Activated T-helper 2 cell treated with anti-CD3 and anti-CD28 coated beads, Interferon-gamma antibody, Interleukin-2, Interleukin-4, amounts not matched to agents 10 μg/mL and 5 μg/mL and 100 μg/mL, durations not matched to agents 14 hours and 24 hours and 36 hours (primary cell): ENCODE measurements at regions not wholly inside any gene's neighbourhood (a gene's known extent, or its start where the extent isn't known, plus 50 kb on each side); places are given as distances from the start of the nearest gene placed in this dataset.
"Not testable (repeated sequence)": the region's sequence is repeated elsewhere in the genome, so short reads cannot be mapped to it uniquely, and the experiment has no call there.

Source experiments
- DNase-seq: peaks from one replicate; pipeline ENCODE4 v3.0.0; 2021; ENCODE audit warnings: low spot score
- H3K27ac Mint-ChIP-seq: one replicate; pipeline ENCODE4 v1.8.0; 2021; ENCODE audit warnings: mixed read lengths
- H3K27me3 Mint-ChIP-seq: one replicate; pipeline ENCODE4 v1.8.0; 2021; ENCODE audit warnings: low read depth, mixed read lengths
- H3K36me3 Mint-ChIP-seq: one replicate; pipeline ENCODE4 v1.8.0; 2021; ENCODE audit warnings: low read depth, mixed read lengths
- H3K4me1 Mint-ChIP-seq: one replicate; pipeline ENCODE4 v1.8.0; 2021; ENCODE audit warnings: low read depth, mixed read lengths
- H3K4me3 Mint-ChIP-seq: one replicate; pipeline ENCODE4 v1.8.0; 2021; ENCODE audit warnings: low read depth, mild to moderate bottlenecking, moderate library complexity, mixed read lengths
- H3K9me3 Mint-ChIP-seq: one replicate; pipeline ENCODE4 v1.8.0; 2021; ENCODE audit warnings: mixed read lengths
- intact Hi-C: fragments of 100-400 bp; cut with micrococcal nuclease; formaldehyde crosslinking; loops from one replicate; pipeline ENCODE4 v1.15.1; 2023

DNA sequence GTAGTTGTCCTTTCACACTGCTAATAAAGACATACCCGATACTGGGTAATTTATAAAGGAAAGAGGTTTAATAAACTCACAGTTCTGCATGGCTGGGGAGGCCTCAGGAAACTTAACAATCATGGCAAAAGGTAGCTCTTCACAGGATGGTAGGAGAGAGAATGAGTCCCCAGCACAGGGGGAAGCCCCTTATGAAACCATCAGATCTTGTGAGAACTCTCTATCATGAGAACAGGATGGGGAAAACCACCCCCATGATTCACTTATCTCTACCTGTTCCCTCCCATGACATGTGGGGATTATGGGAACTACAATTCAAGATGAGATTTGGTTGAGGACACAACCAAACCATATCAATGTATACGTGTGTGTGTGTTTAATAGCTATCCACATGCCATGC lies 983.1 kb downstream of the C4orf33 start:
- H3K36me3 Mint-ChIP-seq, H3K9me3 Mint-ChIP-seq, H3K4me1 Mint-ChIP-seq, DNase-seq, intact Hi-C loops, H3K4me3 Mint-ChIP-seq, H3K27me3 Mint-ChIP-seq, H3K27ac Mint-ChIP-seq: not testable (repeated sequence)

DNA sequence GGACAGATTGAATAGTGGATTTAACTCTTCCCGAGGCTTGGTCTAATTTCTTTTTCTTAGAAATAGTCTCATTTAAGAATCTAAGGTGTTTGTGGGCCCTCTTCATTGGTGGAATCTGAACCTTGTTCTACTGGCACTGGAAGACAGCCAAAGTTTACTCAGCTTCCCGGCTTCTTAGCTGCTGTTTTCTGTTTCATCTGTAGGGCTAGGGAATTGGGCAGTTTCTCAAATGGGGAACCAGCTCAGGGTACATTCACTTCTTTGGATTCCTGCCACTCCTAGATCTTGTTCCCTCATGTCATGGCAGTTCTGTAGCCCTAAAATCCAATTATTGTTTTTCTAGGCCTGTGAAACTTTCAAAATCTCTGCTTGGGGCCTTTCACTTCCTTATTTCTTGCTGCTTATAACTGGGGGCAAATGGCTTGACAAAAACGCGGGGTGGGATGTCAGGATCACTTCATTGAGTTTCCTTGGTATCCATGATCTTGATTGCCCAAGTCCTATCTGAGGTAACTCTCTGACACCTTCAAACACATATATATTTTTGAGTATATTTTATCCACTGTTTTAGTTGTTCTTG lies 985.0 kb downstream of the C4orf33 start:
- Mint-ChIP-seq H3K4me1 (no peaks in the 10 kb centered on the region), H3K36me3 (no peaks in the 10 kb centered on the region), H3K27ac (no peak overlapping the region), H3K9me3 (no peaks in the 10 kb centered on the region), H3K27me3 (no peaks in the 10 kb centered on the region), H3K4me3 (no peak overlapping the region)
- intact Hi-C loops, result no loop called here
- no peak for DNase-seq

- H3K27ac Mint-ChIP-seq, result no peak overlapping the region
- H3K27me3 Mint-ChIP-seq, result no peaks in the 10 kb centered on the region
- no peaks in the 10 kb centered on the region for H3K36me3 Mint-ChIP-seq
- no peak for DNase-seq
- H3K9me3 Mint-ChIP-seq, result peaks cover 5% of the 10 kb centered on the region
- intact Hi-C loops, result no loop called here
- no peaks in the 10 kb centered on the region for H3K4me1 Mint-ChIP-seq
- H3K4me3 Mint-ChIP-seq, result no peak overlapping the region
Measured at GRCh38 chr4:130090427-130090826, 994.5 kb downstream of the C4orf33 start.

GRCh38 chr4:130092187-130093015 lies 996.4 kb downstream of the C4orf33 start:
- no peaks in the 10 kb centered on the region for H3K36me3 Mint-ChIP-seq
- no peak overlapping the region for H3K4me3 Mint-ChIP-seq
- DNase-seq, result no peak
- H3K9me3 Mint-ChIP-seq, result peaks cover 5% of the 10 kb centered on the region
- H3K4me1 Mint-ChIP-seq, result no peaks in the 10 kb centered on the region
- no peaks in the 10 kb centered on the region for H3K27me3 Mint-ChIP-seq
- intact Hi-C loops, result no loop called here
- no peak overlapping the region for H3K27ac Mint-ChIP-seq

- H3K9me3 Mint-ChIP-seq, result no peaks in the 10 kb centered on the region
- intact Hi-C loops, result no loop called here
- no peak for DNase-seq
- H3K4me1 Mint-ChIP-seq, result no peaks in the 10 kb centered on the region
- H3K36me3 Mint-ChIP-seq, result no peaks in the 10 kb centered on the region
- H3K27ac Mint-ChIP-seq, result no peak overlapping the region
- H3K27me3 Mint-ChIP-seq, result no peaks in the 10 kb centered on the region
- no peak overlapping the region for H3K4me3 Mint-ChIP-seq
Measured at GRCh38 chr4:130099105-130099504, 1003.2 kb downstream of the C4orf33 start.

DNA sequence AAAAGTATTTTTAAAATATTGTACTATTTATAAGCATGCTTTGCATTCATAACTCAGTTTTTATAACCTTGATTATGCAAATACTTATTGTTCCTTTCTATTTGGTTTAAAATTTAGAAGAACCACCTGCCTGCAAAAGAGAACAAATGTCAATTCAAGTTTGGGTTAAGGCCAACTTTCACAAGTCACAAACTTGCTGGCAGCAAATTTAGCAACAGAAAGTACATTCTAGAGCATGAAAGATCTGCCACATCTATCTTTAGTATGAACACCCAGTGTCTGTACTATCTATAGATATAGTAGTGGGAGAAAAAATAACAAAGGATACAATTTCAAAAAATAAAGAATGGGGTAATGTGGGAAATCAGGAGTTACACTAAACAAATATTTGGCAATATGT lies 1014.2 kb downstream of the C4orf33 start:
- no peak for DNase-seq
- H3K36me3 Mint-ChIP-seq, result no peaks in the 10 kb centered on the region
- H3K4me3 Mint-ChIP-seq, result no peak overlapping the region
- H3K27ac Mint-ChIP-seq, result no peak overlapping the region
- intact Hi-C loops, result no loop called here
- H3K9me3 Mint-ChIP-seq, result peaks cover 8% of the 10 kb centered on the region
- H3K27me3 Mint-ChIP-seq, result no peaks in the 10 kb centered on the region
- no peaks in the 10 kb centered on the region for H3K4me1 Mint-ChIP-seq

GRCh38 chr4:130110770-130111169 lies 1014.8 kb downstream of the C4orf33 start:
- Mint-ChIP-seq H3K27ac (no peak overlapping the region), H3K36me3 (no peaks in the 10 kb centered on the region), H3K9me3 (peaks cover 8% of the 10 kb centered on the region), H3K27me3 (no peaks in the 10 kb centered on the region), H3K4me3 (no peak overlapping the region), H3K4me1 (no peaks in the 10 kb centered on the region)
- DNase-seq, result no peak
- intact Hi-C loops, result no loop called here

- no peaks in the 10 kb centered on the region for H3K27me3 Mint-ChIP-seq
- no peak overlapping the region for H3K27ac Mint-ChIP-seq
- H3K4me1 Mint-ChIP-seq, result no peaks in the 10 kb centered on the region
- intact Hi-C loops, result no loop called here
- DNase-seq, result no peak
- H3K4me3 Mint-ChIP-seq, result no peak overlapping the region
- H3K9me3 Mint-ChIP-seq, result peaks cover 6% of the 10 kb centered on the region
- H3K36me3 Mint-ChIP-seq, result no peaks in the 10 kb centered on the region
Measured at GRCh38 chr4:130124066-130124465, 1028.1 kb downstream of the C4orf33 start.

- H3K27me3 Mint-ChIP-seq, result no peaks in the 10 kb centered on the region
- no peaks in the 10 kb centered on the region for H3K36me3 Mint-ChIP-seq
- no peaks in the 10 kb centered on the region for H3K4me1 Mint-ChIP-seq
- intact Hi-C loops, result no loop called here
- no peak for DNase-seq
- peaks cover 6% of the 10 kb centered on the region for H3K9me3 Mint-ChIP-seq
- H3K4me3 Mint-ChIP-seq, result no peak overlapping the region
- no peak overlapping the region for H3K27ac Mint-ChIP-seq
Measured at GRCh38 chr4:130125467-130125866, 1029.5 kb downstream of the C4orf33 start.

- DNase-seq, result no peak
- intact Hi-C loops, result no loop called here
- H3K4me3 Mint-ChIP-seq, result no peak overlapping the region
- no peaks in the 10 kb centered on the region for H3K4me1 Mint-ChIP-seq
- H3K36me3 Mint-ChIP-seq, result no peaks in the 10 kb centered on the region
- H3K9me3 Mint-ChIP-seq, result peaks cover 6% of the 10 kb centered on the region
- no peaks in the 10 kb centered on the region for H3K27me3 Mint-ChIP-seq
- H3K27ac Mint-ChIP-seq, result no peak overlapping the region
Measured at GRCh38 chr4:130127297-130127696, 1031.3 kb downstream of the C4orf33 start.

DNA sequence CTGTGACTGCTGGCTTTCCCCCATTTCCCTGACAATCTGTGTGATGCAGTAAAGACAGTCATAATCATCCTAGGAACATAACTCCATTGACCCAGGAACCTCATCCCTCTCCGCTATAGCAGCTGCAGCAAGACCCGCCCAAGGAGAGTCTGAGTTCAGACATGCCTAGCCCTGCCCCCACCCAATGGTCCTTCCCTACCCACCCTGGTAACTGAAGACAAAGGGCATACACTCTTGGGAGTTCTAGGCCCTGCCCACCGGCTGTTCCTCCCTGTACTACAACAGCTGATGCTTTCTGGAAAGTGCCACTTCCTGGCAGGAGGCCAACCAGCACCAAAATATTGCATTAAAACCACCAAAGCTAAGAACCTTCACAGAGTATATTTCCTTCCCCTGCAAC lies 1035.6 kb downstream of the C4orf33 start:
- Mint-ChIP-seq H3K36me3 (no peaks in the 10 kb centered on the region), H3K4me1 (no peaks in the 10 kb centered on the region), H3K4me3 (no peak overlapping the region), H3K27me3 (no peaks in the 10 kb centered on the region), H3K27ac (no peak overlapping the region), H3K9me3 (peaks cover 13% of the 10 kb centered on the region)
- intact Hi-C loops, result no loop called here
- DNase-seq, result no peak

GRCh38 chr4:130141651-130142050 lies 1045.7 kb downstream of the C4orf33 start:
- Mint-ChIP-seq H3K27me3 (no peaks in the 10 kb centered on the region), H3K9me3 (no peaks in the 10 kb centered on the region), H3K4me3 (no peak overlapping the region), H3K4me1 (no peaks in the 10 kb centered on the region), H3K36me3 (no peaks in the 10 kb centered on the region), H3K27ac (no peak overlapping the region)
- no peak for DNase-seq
- intact Hi-C loops, result no loop called here

DNA sequence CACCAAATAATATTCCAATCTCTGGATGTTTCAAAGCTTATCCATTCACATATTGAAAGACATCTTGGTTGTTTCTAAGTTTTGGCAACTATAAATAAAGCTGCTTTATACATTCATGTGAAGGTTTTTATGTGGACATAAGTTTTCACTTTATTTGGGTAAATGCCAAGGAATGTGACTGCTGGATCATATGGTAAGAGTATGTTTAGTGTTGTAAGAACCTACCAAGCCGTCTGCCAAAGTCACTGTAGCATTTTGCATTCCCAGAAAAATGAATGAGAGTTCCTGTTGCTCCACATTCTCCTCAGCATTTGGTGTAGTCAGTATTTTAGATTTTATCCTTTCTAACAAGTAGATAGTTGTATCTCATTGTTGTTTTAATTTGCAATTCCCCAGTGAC lies 1047.7 kb downstream of the C4orf33 start:
- Mint-ChIP-seq H3K27ac (no peak overlapping the region), H3K9me3 (no peaks in the 10 kb centered on the region), H3K27me3 (no peaks in the 10 kb centered on the region), H3K4me1 (no peaks in the 10 kb centered on the region), H3K36me3 (no peaks in the 10 kb centered on the region), H3K4me3 (no peak overlapping the region)
- DNase-seq, result no peak
- intact Hi-C loops, result no loop called here
